ENCODE measurements at regions not wholly inside any gene's neighbourhood (a gene's known extent, or its start where the extent isn't known, plus 50 kb on each side); places are given as distances from the start of the nearest gene placed in this dataset.

- TF ChIP-seq REST (IDR thresholded peaks at IDR 0.05; ENCODE audit: insufficient read depth in 1 of 2, low read depth in 2 of 2, low read length in 2 of 2): no peak
- no peak for TF ChIP-seq POLR2AphosphoS5 (IDR thresholded peaks at IDR 0.05; ENCODE audit: low read depth, low read length)
- TF ChIP-seq TAF1 (IDR thresholded peaks at IDR 0.05; ENCODE audit: borderline replicate concordance, insufficient read depth, low read length): no peak
- TF ChIP-seq SIN3A (IDR thresholded peaks at IDR 0.05; ENCODE audit: borderline replicate concordance, insufficient read depth, low read length): no peak
Observed at GRCh38 chr9:26125693-26126092, 447.4 kb upstream of the TUSC1 start.

All from PFSK-1 (cell line).